Amygdala (tissue), 56 donors: ENCODE measurements at regions not wholly inside any gene's neighbourhood (a gene's known extent, or its start where the extent isn't known, plus 50 kb on each side); places are given as distances from the start of the nearest gene placed in this dataset.

Experiments used
- DNase-seq, 56 donors: peaks; one replicate each; lab custom pipeline; 2025; lab: John Stamatoyannopoulos, UW

DNA sequence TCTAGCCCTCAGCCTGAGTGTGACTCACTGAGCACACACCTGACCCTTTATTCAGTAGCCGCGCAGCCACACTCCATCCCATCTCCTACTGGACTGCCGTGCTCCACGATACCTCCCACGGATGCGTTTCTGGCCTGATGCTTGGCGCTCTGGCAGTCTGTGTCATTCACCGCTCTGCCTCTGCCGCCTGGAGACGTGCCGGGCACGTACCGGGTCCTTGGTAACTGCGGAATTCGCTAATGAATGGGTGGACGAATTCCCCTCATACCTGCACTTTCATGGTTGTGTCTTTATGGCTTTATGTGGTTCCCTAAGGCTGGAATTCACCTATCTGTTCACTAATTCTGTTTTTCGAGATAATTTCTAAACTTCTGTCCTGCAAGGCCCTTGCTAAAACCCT, 405.7 kb downstream of the QKI start:
- DNase-seq, result no peak

- no peak for DNase-seq
Observed at GRCh38 chr6:163818719-163819118, 404.2 kb downstream of the QKI start.

DNA sequence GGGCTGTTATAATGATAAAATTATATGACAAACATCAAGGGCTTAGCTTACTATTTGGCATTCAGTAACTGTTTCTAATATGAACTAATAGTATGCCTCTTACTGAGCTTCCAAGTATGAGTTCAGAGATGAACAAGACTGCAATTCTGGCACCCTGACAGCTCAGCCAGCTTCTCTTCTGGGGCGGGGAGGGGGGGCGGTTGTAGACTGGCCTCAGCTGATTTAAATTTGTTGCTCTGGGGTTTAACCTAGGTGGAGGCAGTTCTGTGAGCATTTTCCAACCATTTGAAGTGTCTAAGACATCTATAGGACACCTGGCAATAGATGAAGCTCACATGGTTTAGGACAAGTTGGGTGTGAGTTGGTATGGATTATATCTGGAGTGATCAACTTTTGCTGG, 401.9 kb downstream of the QKI start:
- no peak for DNase-seq

DNA sequence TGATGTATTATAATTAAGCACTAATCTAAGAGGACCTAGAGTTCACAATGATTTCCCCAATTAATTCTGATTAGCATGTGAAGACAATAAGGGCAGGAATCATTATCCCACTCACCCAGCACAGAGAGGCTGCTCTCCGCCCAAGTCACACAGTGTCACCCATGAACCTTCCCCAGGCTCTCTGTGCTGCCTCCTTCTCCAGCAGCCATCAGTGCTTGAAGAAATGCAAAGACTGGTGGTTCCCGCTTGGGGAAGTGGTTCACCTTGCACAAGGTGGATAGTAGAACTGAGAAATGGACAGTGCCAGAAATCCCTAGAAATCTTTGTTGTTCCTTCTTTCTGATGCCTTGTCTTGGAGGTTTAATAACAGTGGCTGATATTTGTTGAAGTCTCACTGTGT, 401.3 kb downstream of the QKI start:
- no peak for DNase-seq

DNA sequence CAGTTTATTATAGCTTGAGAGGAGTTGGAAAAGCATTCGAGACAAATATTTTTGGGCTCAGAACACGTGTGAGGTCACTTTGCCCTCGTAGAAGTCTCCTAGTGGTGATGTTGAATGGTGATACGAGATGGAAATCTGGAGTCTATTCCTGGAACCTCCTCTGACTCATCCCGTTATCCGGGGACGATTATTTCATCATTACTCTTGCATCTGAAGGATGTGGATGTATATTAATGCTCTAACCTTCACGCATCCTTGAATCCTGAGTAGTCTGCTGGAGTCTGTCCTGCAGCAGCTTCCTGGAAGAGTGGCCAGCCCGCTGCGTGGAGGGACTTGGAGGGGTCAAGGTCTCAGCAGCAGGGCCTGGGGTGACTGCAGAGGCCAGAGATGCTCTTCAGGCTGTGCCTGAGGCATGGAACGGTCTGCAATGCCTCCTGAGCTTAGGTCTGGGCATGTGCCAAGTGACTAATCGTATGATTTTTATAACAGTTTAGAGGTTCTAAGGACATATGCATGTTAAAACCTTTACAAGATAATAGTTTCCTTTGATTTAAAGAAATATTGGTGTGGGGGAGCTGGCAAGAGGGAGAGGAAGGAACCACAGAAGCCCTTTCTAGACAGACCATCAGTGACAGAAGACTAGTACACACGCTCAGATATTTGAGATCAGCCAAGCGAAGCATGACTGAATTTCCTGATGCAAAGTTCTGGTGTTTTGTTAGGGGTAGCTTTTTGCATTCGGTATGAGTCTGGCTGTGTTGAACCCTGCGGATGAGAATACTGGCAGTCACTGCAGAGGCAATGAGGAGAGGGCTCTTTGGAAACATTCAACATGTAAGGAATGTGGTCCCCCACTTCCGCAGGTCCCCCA, 400.2 kb downstream of the QKI start:
- DNase-seq, result no peak

GRCh38 chr6:163813979-163814493, 399.5 kb downstream of the QKI start:
- no peak for DNase-seq

- no peak for DNase-seq
Observed at GRCh38 chr6:163811317-163811716, 396.8 kb downstream of the QKI start.

GRCh38 chr6:163809364-163809763, 394.8 kb downstream of the QKI start:
- no peak for DNase-seq

DNA sequence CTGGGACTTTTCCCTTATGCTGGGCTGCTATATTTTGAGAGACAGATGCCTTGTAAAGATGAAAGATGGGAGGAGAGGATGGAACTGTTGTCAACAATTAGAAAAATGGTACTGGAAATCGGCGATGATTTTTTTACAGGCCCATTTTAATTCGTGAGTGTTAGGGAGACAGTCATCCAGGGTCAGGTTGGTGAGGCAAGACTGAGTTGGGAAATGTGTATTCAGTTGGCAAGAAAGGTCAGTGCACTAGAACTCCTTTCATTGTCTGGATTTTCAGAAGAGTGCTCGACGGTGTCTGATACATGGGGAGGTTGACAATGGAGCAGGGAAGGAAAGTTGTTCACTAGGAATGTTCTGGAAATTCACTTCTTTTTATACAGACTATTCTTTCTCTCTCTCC, 394.4 kb downstream of the QKI start:
- DNase-seq, result no peak

- no peak for DNase-seq
Observed at GRCh38 chr6:163808231-163808630, 393.7 kb downstream of the QKI start.

DNA sequence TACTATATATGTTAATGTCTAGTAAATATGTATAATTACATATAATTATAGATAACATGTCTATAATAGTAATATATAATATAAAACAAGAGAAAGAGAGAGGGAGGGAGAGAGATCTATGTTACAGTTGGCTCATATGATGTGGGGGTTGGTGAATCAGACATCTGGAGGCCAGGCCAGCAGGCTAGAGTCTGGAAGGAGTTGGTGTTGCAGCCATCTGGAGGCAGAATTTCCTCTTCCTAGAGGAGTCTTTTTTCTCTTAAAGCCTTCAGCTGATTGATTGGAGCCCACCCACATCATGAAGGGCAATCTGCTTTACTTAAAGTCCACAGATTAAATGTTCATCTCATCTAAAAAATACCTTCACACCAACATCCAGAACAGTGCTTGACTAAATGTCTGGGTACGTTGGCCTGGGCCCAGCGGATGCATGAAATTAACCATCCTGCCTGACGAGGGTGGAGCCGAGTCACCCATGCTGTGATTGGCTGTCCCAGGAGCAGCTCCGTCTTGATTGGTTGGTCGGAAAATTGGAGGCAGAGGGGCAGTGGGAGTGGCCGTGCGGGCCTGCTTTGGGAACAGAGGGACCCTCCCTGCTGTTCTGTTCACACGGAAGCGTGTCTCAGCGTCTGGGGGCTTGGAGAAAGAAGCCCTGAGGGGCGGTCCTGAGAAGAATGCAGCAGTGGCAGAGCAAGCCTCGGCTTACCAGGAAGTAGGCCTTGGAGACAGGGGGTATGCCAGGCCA, 392.4 kb downstream of the QKI start:
- peak in 1 of 56 donors; percentile 23 for DNase-seq

DNA sequence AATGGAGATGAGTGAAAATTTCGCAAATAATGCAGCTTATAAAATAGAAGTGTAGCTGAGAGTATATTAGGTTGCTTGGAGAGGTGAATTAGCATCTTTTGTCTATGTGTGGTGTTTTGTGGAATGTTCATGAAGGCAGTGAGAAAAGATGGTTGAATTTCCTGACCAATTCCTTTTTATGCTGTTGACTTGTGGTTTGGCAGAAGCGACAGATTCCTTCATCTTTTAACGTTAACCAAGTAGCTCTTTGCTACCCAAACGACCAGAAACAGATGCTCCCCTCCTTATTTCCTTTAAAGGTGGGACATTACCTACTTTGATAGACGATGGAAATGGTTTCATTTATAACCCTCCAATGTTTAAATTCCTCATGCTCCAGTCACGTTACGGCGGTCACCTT, 390.5 kb downstream of the QKI start:
- DNase-seq, result no peak

DNA sequence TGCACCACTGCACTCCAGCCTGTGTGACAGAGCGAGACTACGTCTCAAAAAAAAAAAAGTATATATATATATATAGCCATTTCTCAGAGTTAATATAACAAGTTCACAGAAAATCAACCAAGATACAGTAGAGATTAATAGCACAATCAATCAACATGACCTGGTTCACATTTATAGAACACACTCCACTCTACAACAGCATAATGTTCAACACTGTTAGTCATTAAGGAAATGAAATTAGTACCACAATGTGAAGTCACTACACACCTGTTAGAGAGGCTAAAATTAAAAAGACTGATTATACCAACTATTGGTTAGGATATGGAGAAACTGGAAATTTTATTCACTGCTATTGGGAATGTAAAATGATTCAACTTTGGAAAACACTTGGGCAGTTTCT, 387.7 kb downstream of the QKI start:
- no peak for DNase-seq

- DNase-seq, result no peak
Observed at GRCh38 chr6:163797296-163797845, 382.9 kb downstream of the QKI start.

DNA sequence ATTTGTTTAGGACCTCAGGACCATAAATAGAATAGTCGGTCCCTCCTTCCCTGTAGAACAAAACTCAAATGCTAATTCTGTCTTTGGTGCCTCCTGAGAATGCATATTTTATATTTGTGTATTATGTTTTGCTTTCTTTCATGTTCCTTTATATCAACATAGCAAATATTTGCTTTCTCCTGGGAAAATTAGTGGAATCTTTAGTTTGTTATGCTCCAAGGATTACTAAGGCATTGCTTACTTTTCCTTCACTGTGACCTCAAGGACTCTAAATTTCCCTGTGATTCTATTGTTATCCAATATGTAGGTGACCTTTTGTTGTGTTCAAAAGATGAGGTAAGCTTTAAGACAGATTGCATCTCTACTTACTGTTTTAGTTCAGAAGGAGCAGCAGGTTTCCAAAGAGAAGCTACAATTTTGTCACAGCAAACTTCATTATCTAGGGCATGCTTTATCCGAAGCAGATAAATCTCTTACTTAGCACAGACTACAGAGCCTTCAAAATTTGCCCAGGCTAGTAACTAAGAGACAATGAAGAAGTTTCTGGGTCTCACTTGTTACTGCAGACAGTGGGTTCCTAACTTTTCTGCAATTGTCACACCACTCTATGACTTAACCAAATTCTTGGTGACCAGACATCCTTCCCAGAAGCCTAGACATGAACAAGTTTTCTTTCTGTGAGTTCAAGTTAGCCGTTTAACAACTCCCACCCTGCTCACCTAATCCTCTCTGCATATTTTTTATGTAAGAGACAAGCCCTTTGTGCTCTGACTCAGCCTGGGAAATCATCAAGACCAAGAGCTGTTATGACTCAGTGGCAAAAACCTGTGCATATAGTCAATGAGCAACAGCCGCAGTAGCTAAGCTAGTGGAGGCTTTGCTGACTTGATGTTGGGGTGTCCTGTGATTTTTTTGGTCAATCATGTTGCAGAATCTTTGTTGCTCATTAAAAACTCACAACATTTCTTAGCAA, 378.8 kb downstream of the QKI start:
- DNase-seq, result no peak

- no peak for DNase-seq
Observed at GRCh38 chr6:163790266-163790840, 375.8 kb downstream of the QKI start.

DNA sequence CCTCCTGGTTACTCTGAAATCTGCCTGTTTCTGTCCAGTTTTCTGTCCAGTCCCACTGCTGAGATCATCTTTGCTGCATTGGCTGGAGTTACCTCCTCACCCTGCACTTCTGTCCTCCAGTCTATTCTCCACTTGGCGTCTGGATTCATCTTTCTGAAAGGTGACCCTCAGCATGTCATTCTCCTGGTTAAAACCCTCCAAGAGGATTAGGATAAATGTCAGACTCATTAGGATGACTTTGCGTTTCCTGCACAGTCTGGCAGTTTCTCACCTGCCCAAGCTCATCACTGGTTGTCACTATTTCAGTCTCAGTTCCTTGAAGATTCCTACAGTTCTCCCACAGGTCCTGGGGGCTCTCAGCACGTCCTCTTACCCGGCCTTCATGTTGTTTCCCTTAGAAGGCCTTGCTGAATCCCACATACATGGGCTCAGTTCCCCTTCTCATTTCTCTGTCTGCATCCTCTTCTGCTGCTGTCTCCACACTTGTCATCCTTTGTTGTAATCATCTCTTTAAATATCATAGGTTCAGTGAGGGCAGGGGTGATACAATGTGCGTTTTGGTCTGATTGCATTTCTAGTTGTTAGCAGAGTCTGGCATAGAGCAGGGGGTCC, 374.8 kb downstream of the QKI start:
- no peak for DNase-seq

DNA sequence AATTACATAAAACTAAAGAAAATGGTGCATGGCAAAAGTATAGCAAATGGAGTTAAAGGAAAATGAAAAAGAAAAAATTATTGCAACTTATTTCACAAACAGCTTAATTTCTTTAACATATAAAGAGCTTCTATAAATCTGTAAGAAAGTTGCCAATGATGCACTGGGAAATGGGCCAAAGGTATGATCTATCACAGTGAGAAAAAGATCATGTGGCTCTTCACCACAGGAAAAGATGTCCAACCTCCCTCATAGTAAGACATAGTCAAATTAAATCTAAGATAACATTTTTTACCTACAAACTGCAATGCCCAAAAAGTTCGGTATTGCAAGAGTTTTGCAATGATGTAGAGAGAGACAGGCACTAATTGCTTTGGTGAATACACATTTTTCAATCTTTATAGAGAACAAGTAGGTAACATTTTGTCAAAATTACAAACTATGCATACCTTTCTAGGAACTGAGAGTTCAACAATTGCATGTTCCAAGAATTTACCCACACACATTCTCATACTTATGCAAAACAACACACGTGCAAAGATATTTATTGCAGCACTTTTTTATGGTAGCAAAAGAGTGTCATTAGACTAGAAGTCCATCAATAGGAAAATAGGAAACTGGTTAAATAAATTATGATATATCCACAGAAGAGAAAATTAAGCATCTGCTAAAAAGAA, 372.6 kb downstream of the QKI start:
- DNase-seq, result no peak
